OCI-LY1 (cell line): ENCODE measurements at regions not wholly inside any gene's neighbourhood (a gene's known extent, or its start where the extent isn't known, plus 50 kb on each side); places are given as distances from the start of the nearest gene placed in this dataset.

Source experiments
- CTCF ChIP-seq: fragments of 200-600 bp; sonication (generic), shearing (Covaris generic); IDR thresholded peaks from 2 replicates; pipeline ENCODE4 v1.5.1; 2017; ENCODE audit warnings: mild to moderate bottlenecking, antibody characterized with exemption, low read length, moderate library complexity, mixed read lengths
- EZH2 ChIP-seq: fragments of 200-600 bp; sonication (generic), shearing (Covaris generic); IDR thresholded peaks from 2 replicates; pipeline ENCODE4 v1.8.0; 2017; ENCODE audit warnings: borderline replicate concordance, mixed run types, mild to moderate bottlenecking, antibody characterized with exemption, low read length, moderate library complexity, mixed read lengths

GRCh38 chr19:31413353-31413752, 64.1 kb upstream of the TSHZ3 start:
- TF ChIP-seq CTCF (no peak), EZH2 (no peak)
